HepG2 (cell line): ENCODE measurements at regions not wholly inside any gene's neighbourhood (a gene's known extent, or its start where the extent isn't known, plus 50 kb on each side); places are given as distances from the start of the nearest gene placed in this dataset.

Source experiments
- FOXK1 ChIP-seq: sonication (generic); formaldehyde crosslinking; IDR thresholded peaks from 2 replicates; pipeline ENCODE4 v1.4.0; 2020; ENCODE audit warnings: low read depth, missing genetic modification reagents, borderline replicate concordance
- POGZ ChIP-seq: sonication (generic); formaldehyde crosslinking; IDR thresholded peaks from 2 replicates; pipeline ENCODE4 v1.4.0; 2020; ENCODE audit warnings: mild to moderate bottlenecking, missing genetic modification reagents
- POLR2A ChIP-seq, 2 experiments: IDR thresholded peaks; 2 replicates each; pipeline ENCODE4 v1.6.1; 2011; ENCODE audit warnings: low read depth in 2 of 2, low read length in 2 of 2, mild to moderate bottlenecking in 1 of 2, moderate library complexity in 1 of 2; ENCODE audit not compliant: insufficient read depth in 1 of 2
- RBAK ChIP-seq: sonication (generic); formaldehyde crosslinking; IDR thresholded peaks from 2 replicates; pipeline ENCODE4 v1.5.1; 2020; ENCODE audit warnings: mild to moderate bottlenecking, missing genetic modification reagents
- RFX5 ChIP-seq: IDR thresholded peaks from 2 replicates; pipeline ENCODE4 v1.6.1; 2011; ENCODE audit warnings: low read depth, low read length, improper control_type of control experiment
- RXRA ChIP-seq: sonication (generic); formaldehyde crosslinking; IDR thresholded peaks from 2 replicates; pipeline ENCODE4 v1.5.1; 2020; ENCODE audit warnings: missing genetic modification reagents
- SRSF1 ChIP-seq: fragments of 200-400 bp; formaldehyde crosslinking; optimal IDR thresholded peaks from 2 replicates; pipeline ENCODE3; 2017; ENCODE audit warnings: mild to moderate bottlenecking, low read depth, low read length, moderate library complexity
- ZIK1 ChIP-seq: sonication (generic); formaldehyde crosslinking; IDR thresholded peaks from 2 replicates; pipeline ENCODE4 v1.5.0; 2020; ENCODE audit warnings: mild to moderate bottlenecking, low read depth, missing genetic modification reagents, borderline replicate concordance
- ZNF24 ChIP-seq: fragments of 450-650 bp; IDR thresholded peaks from 2 replicates; pipeline ENCODE4 v1.6.1; 2017; ENCODE audit warnings: antibody characterized with exemption, mild to moderate bottlenecking
- ZNF552 ChIP-seq: sonication (generic); formaldehyde crosslinking; IDR thresholded peaks from 2 replicates; pipeline ENCODE4 v1.9.0; 2022; ENCODE audit warnings: missing genetic modification reagents, mild to moderate bottlenecking, borderline replicate concordance
- ZNF83 ChIP-seq: sonication (generic); formaldehyde crosslinking; IDR thresholded peaks from 2 replicates; pipeline ENCODE4 v1.4.0; 2020; ENCODE audit warnings: missing genetic modification reagents, mild to moderate bottlenecking, borderline replicate concordance
- TF ChIP-seq, protein P1 (sequence below): sonication (generic); formaldehyde crosslinking; IDR thresholded peaks from 2 replicates; pipeline ENCODE4 v1.4.0; 2020; ENCODE audit warnings: missing genetic modification reagents, borderline replicate concordance
- TF ChIP-seq, protein P2 (sequence below): IDR thresholded peaks from 2 replicates; pipeline ENCODE4 v1.6.1; 2016; ENCODE audit warnings: control low read depth

DNA sequence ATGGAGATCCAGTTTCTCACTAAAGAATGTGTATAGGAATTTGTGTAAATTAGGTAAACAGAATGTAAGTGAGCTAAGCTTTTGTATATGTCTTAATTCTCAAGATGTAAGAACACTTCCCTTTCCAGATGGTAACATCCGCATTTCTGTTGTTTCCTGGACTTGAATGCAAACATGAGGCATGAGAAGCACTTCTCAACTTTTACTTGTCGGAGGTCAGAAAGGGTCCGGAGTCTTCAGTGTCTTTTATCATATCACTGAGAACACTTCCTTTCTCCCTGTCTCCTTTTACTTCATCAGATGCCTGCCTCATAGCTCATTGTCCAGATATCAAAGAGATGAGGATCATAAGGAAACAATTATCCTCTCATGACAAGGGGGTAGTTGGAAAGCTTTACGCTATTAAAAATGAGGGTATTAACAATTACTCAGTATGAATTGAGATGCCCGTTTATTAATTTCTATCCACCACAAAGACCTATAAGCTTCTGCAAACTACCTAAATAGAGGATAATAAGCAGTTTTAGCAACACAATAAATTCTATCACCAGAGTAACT is 214.1 kb upstream of the FLRT2 start:
- TF ChIP-seq FOXK1 (no peak), ZNF24 (no peak), ZIK1 (no peak), POGZ (no peak), RXRA (CRISPR knock-in tag) (no peak), SRSF1 (no peak), ZNF83 (no peak), POLR2A (IDR thresholded peaks at IDR 0.05; ENCODE audit: insufficient read depth in 1 of 2, low read depth in 2 of 2, low read length in 2 of 2) (no peak), ZNF552 (CRISPR knock-in tag) (no peak), RFX5 (no peak), RBAK (CRISPR knock-in tag) (no peak)
- TF ChIP-seq, protein P1, sequence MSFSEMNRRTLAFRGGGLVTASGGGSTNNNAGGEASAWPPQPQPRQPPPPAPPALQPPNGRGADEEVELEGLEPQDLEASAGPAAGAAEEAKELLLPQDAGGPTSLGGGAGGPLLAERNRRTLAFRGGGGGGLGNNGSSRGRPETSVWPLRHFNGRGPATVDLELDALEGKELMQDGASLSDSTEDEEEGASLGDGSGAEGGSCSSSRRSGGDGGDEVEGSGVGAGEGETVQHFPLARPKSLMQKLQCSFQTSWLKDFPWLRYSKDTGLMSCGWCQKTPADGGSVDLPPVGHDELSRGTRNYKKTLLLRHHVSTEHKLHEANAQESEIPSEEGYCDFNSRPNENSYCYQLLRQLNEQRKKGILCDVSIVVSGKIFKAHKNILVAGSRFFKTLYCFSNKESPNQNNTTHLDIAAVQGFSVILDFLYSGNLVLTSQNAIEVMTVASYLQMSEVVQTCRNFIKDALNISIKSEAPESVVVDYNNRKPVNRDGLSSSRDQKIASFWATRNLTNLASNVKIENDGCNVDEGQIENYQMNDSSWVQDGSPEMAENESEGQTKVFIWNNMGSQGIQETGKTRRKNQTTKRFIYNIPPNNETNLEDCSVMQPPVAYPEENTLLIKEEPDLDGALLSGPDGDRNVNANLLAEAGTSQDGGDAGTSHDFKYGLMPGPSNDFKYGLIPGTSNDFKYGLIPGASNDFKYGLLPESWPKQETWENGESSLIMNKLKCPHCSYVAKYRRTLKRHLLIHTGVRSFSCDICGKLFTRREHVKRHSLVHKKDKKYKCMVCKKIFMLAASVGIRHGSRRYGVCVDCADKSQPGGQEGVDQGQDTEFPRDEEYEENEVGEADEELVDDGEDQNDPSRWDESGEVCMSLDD (CRISPR knock-in tag): no peak
- TF ChIP-seq, protein P2, sequence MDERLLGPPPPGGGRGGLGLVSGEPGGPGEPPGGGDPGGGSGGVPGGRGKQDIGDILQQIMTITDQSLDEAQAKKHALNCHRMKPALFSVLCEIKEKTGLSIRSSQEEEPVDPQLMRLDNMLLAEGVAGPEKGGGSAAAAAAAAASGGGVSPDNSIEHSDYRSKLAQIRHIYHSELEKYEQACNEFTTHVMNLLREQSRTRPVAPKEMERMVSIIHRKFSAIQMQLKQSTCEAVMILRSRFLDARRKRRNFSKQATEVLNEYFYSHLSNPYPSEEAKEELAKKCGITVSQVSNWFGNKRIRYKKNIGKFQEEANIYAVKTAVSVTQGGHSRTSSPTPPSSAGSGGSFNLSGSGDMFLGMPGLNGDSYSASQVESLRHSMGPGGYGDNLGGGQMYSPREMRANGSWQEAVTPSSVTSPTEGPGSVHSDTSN (CRISPR knock-in tag): no peak
